ENCODE measurements at regions not wholly inside any gene's neighbourhood (a gene's known extent, or its start where the extent isn't known, plus 50 kb on each side); places are given as distances from the start of the nearest gene placed in this dataset.
A peak's percentile ranks its signal among the peaks of the same experiment; 100 is the strongest.

GRCh38 chr10:3853547-3854303, 68.7 kb upstream of the KLF6 start:
- no peak for TF ChIP-seq CTCF (IDR thresholded peaks at IDR 0.05)
- TF ChIP-seq POLR2A (IDR thresholded peaks at IDR 0.05) = peak in 1 of 2 donors; percentile 81

All from thyroid gland (tissue), 4 donors.